Esophagus mucosa (tissue), 1 donor: ENCODE measurements at regions not wholly inside any gene's neighbourhood (a gene's known extent, or its start where the extent isn't known, plus 50 kb on each side); places are given as distances from the start of the nearest gene placed in this dataset.

Experiments used
- ATAC-seq: fragments of 200-7000 bp; cut with Tn5 transposase; one replicate; pipeline ENCODE4 v1.9.1; 2020
- donor health status: DM: yes; HTN: yes; CAD: no.

DNA sequence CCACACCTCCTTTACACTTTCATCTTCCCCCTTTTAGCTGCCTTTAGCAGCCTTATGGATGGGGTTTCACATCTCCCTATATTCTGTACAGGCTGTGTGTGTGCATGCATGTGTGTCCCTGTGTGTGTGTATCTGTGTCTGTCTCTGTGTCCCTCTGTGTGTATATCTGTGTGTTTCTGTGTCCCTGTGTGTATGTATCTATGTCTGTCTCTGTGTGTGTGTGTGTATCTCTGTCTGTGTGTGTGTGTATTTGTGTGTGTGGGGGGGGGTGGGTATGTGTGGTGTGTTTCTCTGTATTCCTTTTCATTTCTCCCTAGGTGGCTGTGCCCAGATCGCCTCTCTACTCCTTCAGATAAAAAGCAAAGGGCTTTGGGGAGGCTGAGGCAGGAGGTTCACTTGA lies 52.2 kb upstream of the CD83 start:
- ATAC-seq: no peak

DNA sequence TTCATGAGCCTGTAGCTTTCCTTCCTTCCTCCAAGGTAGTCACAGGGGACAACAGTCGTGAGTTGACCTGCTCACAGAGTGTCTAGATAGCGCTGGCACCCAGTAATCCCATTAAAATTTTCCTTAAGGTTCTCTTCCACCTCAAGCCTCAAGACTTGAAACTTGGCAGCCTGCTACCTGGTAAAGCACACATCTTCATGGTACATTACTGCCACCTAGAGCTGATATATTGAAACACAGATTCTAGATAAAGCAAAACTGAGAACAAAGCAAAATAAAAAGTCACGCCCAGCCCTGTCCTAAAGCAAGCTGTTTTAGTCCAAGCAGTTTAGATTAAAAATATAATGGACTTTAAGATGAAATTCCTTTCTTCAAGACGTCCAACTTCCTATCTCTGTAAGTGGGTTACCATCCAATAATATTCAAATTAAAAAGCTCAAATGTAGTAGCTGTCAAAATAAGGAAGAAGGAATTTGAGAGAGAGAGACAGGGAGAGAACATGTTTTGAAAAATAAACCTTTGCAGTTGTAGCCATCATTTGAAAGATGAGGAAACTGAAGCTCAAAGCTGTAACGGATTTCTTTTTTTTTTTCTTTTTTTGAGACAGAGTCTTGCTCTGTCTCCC lies 50.7 kb upstream of the CD83 start:
- peak; percentile 86 for ATAC-seq

DNA sequence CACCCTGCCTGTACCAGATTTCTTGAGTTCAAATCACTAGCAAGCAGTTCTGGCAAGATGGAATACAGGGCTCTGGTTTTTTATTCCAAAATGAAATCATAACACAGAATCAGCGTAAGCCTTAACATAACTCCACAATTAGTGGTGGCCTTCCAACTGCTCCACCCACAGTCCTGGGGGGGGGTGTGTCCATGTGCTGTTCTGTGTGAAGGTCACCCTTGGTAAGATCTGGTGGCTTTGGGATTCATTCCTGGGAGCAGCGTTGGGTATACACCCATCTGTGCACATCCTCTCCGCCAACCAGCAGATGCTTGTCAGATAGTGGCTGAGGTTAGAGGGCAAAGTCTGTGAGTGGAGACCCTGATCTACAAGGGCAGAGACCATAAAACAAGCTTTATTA lies 49.9 kb upstream of the CD83 start:
- ATAC-seq: peak; percentile 27
